A673 (cell line): ENCODE measurements at regions not wholly inside any gene's neighbourhood (a gene's known extent, or its start where the extent isn't known, plus 50 kb on each side); places are given as distances from the start of the nearest gene placed in this dataset.

Source experiments
- EZH2 ChIP-seq: fragments of 200-600 bp; sonication (generic); IDR thresholded peaks from 2 replicates; pipeline ENCODE4 v1.6.1; 2017; ENCODE audit warnings: borderline replicate concordance, low read depth, mild to moderate bottlenecking, mixed read lengths, antibody characterized with exemption, low read length; ENCODE audit not compliant: poor library complexity, severe bottlenecking
- TF ChIP-seq, protein P1 (sequence below): fragments of 300-800, 200-600 bp; sonication (generic); conservative IDR thresholded peaks from 2 replicates; pipeline ENCODE4 v1.5.1; 2017; ENCODE audit warnings: low read depth, mild to moderate bottlenecking, antibody characterized with exemption, low read length, moderate library complexity, mixed read lengths

- TF ChIP-seq, protein P1, sequence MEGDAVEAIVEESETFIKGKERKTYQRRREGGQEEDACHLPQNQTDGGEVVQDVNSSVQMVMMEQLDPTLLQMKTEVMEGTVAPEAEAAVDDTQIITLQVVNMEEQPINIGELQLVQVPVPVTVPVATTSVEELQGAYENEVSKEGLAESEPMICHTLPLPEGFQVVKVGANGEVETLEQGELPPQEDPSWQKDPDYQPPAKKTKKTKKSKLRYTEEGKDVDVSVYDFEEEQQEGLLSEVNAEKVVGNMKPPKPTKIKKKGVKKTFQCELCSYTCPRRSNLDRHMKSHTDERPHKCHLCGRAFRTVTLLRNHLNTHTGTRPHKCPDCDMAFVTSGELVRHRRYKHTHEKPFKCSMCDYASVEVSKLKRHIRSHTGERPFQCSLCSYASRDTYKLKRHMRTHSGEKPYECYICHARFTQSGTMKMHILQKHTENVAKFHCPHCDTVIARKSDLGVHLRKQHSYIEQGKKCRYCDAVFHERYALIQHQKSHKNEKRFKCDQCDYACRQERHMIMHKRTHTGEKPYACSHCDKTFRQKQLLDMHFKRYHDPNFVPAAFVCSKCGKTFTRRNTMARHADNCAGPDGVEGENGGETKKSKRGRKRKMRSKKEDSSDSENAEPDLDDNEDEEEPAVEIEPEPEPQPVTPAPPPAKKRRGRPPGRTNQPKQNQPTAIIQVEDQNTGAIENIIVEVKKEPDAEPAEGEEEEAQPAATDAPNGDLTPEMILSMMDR = no peak
- no peak for TF ChIP-seq EZH2
These were observed 383.4 kb downstream of the CDH11 start for GRCh38 chr16:64738321-64738960.
